OCI-LY1 (cell line): ENCODE measurements at regions not wholly inside any gene's neighbourhood (a gene's known extent, or its start where the extent isn't known, plus 50 kb on each side); places are given as distances from the start of the nearest gene placed in this dataset.

Experiments used
- CTCF ChIP-seq: fragments of 200-600 bp; sonication (generic), shearing (Covaris generic); IDR thresholded peaks from 2 replicates; pipeline ENCODE4 v1.5.1; 2017; ENCODE audit warnings: mild to moderate bottlenecking, antibody characterized with exemption, low read length, moderate library complexity, mixed read lengths
- EZH2 ChIP-seq: fragments of 200-600 bp; sonication (generic), shearing (Covaris generic); IDR thresholded peaks from 2 replicates; pipeline ENCODE4 v1.8.0; 2017; ENCODE audit warnings: borderline replicate concordance, mixed run types, mild to moderate bottlenecking, antibody characterized with exemption, low read length, moderate library complexity, mixed read lengths

DNA sequence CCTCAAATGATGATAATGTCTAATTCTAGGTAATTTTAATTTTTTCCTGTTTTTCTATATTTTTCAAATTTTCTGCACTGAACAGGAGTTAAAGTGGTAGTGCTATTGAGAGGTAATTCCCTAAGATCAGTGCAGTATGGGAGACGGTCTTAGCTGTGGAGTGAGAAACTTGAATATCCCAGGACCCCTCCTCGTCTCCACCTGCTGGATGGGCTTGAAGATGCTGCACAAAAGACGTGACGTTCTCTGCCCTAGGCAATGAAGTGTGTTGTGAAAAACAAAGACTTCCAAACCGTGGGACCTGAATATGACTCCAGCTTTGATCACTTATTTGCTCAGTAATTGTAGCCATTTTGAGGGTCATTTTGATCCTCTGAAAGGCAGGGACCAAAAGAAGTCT lies 298.1 kb downstream of the VRK1 start:
- TF ChIP-seq CTCF (no peak), EZH2 (no peak)
